ENCODE measurements at regions not wholly inside any gene's neighbourhood (a gene's known extent, or its start where the extent isn't known, plus 50 kb on each side); places are given as distances from the start of the nearest gene placed in this dataset.

DNA sequence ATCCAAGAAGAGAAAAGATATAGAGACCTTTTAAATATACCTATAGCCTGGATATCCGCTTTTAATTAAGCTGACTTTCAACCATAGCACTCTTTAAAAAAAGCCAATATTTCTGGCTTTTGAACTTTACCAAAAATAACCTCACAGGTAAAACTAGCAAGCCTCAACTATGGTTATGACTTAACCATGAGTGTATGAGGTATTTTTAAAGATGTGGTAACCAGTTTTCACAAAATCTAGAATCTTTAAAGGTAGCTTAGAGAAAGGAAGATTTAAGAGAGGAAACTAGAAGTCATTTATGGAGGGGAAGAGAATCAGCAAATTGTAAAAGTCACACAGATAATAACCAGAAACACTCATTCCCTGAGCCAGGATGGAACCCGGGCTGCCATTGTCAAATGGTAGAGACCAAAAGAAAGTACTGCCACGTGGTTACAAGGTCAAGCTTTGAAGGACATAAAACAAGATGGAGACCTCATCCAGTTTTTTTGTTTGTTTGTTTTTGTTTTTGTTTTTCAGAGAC is 288.4 kb upstream of the RGS18 start:
- CTCF ChIA-PET: no interaction called here
- Mint-ChIP-seq H3K4me3 (ENCODE audit: low read depth, unreplicated experiment) (no peak overlapping the region), H3K36me3 (ENCODE audit: insufficient read depth, unreplicated experiment) (no peaks in the 10 kb centered on the region), H3K27ac (ENCODE audit: unreplicated experiment) (no peak overlapping the region), H3K27me3 (ENCODE audit: unreplicated experiment) (no peaks in the 10 kb centered on the region), H3K9me3 (ENCODE audit: low read depth, unreplicated experiment) (no peaks in the 10 kb centered on the region), H3K4me1 (ENCODE audit: low read depth, unreplicated experiment) (no peaks in the 10 kb centered on the region)
- no peak for DNase-seq
- TF ChIP-seq, protein P1, sequence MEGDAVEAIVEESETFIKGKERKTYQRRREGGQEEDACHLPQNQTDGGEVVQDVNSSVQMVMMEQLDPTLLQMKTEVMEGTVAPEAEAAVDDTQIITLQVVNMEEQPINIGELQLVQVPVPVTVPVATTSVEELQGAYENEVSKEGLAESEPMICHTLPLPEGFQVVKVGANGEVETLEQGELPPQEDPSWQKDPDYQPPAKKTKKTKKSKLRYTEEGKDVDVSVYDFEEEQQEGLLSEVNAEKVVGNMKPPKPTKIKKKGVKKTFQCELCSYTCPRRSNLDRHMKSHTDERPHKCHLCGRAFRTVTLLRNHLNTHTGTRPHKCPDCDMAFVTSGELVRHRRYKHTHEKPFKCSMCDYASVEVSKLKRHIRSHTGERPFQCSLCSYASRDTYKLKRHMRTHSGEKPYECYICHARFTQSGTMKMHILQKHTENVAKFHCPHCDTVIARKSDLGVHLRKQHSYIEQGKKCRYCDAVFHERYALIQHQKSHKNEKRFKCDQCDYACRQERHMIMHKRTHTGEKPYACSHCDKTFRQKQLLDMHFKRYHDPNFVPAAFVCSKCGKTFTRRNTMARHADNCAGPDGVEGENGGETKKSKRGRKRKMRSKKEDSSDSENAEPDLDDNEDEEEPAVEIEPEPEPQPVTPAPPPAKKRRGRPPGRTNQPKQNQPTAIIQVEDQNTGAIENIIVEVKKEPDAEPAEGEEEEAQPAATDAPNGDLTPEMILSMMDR (IDR thresholded peaks at IDR 0.05; ENCODE audit: unreplicated experiment): no peak
- BruUV-seq (replicated peaks): no TSS peak
- intact Hi-C loops (cut with micrococcal nuclease; ENCODE audit: unreplicated experiment): no loop called here

DNA sequence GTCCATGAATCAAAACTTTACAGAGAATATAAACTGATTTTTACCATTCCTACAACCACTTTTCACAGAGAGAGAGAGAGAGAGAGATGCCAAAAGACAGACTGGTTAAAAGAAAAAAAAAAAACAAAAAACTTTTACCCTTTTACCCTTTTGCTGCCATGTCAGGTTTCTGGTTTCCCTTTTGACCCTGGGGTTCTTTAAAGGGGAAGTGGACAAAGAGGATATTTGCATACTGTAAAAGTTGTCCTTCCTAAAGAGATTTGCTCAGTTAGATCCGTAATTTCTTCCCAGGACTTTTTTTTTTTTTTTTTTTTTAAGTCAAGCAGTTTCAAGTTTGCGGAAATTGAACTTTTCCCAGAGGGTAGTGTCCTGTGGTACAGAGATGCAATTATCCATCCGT is 287.8 kb upstream of the RGS18 start:
- BruUV-seq (replicated peaks): no TSS peak
- TF ChIP-seq, protein P1 (IDR thresholded peaks at IDR 0.05; ENCODE audit: unreplicated experiment): no peak
- CTCF ChIA-PET: no interaction called here
- no peaks in the 10 kb centered on the region for H3K36me3 Mint-ChIP-seq (ENCODE audit: insufficient read depth, unreplicated experiment)
- intact Hi-C loops (cut with micrococcal nuclease; ENCODE audit: unreplicated experiment): no loop called here
- H3K27me3 Mint-ChIP-seq (ENCODE audit: unreplicated experiment): no peaks in the 10 kb centered on the region
- no peaks in the 10 kb centered on the region for H3K9me3 Mint-ChIP-seq (ENCODE audit: low read depth, unreplicated experiment)
- no peaks in the 10 kb centered on the region for H3K4me1 Mint-ChIP-seq (ENCODE audit: low read depth, unreplicated experiment)
- no peak for DNase-seq
- H3K27ac Mint-ChIP-seq (ENCODE audit: unreplicated experiment): no peak overlapping the region
- H3K4me3 Mint-ChIP-seq (ENCODE audit: low read depth, unreplicated experiment): no peak overlapping the region

DNA sequence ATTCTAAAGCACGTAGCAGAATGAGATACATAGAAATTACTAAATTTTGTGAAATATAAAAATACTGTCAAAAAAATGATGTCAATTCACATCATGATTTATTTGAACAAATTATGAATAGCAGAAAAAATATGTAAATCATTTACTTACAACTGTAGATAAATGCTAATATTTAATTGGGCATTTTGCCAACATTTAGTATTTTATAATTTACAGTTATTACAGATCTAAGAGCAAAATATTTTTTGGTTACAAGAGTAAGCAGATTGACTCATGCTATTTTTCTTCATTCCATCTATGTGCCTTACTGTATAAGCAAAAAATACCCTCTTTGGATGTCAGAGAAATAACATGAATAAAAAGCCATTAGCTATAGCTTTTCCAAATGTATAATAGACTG is 282.3 kb upstream of the RGS18 start:
- Mint-ChIP-seq H3K27me3 (ENCODE audit: unreplicated experiment) (no peaks in the 10 kb centered on the region), H3K4me3 (ENCODE audit: low read depth, unreplicated experiment) (no peak overlapping the region), H3K27ac (ENCODE audit: unreplicated experiment) (no peak overlapping the region), H3K36me3 (ENCODE audit: insufficient read depth, unreplicated experiment) (no peaks in the 10 kb centered on the region), H3K9me3 (ENCODE audit: low read depth, unreplicated experiment) (no peaks in the 10 kb centered on the region), H3K4me1 (ENCODE audit: low read depth, unreplicated experiment) (no peaks in the 10 kb centered on the region)
- BruUV-seq (replicated peaks): no TSS peak
- no peak for DNase-seq
- TF ChIP-seq, protein P1 (IDR thresholded peaks at IDR 0.05; ENCODE audit: unreplicated experiment): no peak
- CTCF ChIA-PET: no interaction called here
- intact Hi-C loops (cut with micrococcal nuclease; ENCODE audit: unreplicated experiment): no loop called here

DNA sequence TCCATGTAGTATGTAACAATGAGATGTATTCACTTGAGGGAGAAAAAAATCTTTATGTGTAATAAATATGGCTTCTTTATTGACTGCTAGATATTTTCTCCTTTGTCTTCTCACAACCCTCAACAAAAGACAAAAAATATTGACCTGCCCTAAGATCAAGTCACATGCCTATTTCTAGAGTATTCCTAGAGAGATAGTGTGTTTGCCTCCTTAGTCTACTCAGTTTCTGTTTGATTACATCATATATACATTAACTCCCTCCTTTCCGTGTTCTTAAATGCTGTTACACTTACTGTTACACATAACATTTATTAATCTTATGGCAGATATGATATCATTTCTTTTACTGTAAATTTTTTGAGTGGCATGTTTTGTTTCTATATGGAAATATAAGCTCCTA is 281.6 kb upstream of the RGS18 start:
- Mint-ChIP-seq H3K4me1 (ENCODE audit: low read depth, unreplicated experiment) (no peaks in the 10 kb centered on the region), H3K27me3 (ENCODE audit: unreplicated experiment) (no peaks in the 10 kb centered on the region), H3K36me3 (ENCODE audit: insufficient read depth, unreplicated experiment) (no peaks in the 10 kb centered on the region), H3K4me3 (ENCODE audit: low read depth, unreplicated experiment) (no peak overlapping the region), H3K9me3 (ENCODE audit: low read depth, unreplicated experiment) (no peaks in the 10 kb centered on the region), H3K27ac (ENCODE audit: unreplicated experiment) (no peak overlapping the region)
- DNase-seq: no peak
- TF ChIP-seq, protein P1 (IDR thresholded peaks at IDR 0.05; ENCODE audit: unreplicated experiment): no peak
- BruUV-seq (replicated peaks): no TSS peak
- CTCF ChIA-PET: interaction anchor here (1.2 kb wide), 1 partner anchor 12 kb away, joined by 4 read pairs; no protein-coding TSS in a partner anchor
- intact Hi-C loops (cut with micrococcal nuclease; ENCODE audit: unreplicated experiment): no loop called here

Data from Calu3 (cell line).